GM12878 (cell line): ENCODE measurements at regions not wholly inside any gene's neighbourhood (a gene's known extent, or its start where the extent isn't known, plus 50 kb on each side); places are given as distances from the start of the nearest gene placed in this dataset.

Source experiments
- ATAC-seq: fragments of 200-7000 bp; cut with Tn5 transposase; 3 replicates; pipeline ENCODE4 v1.9.1; 2020; ENCODE audit warnings: mild to moderate bottlenecking, moderate library complexity
- BruUV-seq: library from RNA; stranded (reverse); fragments of 400-500 nt; replicated peaks from 2 replicates; lab custom pipeline; 2021; lab: Mats Ljungman, UMichigan
- CTCF ChIA-PET: fragments of 300-600 bp; sonication (Branson Sonifier 250); formaldehyde crosslinking; extraction: SDS; loops from one replicate; lab custom pipeline; 2021; ENCODE audit warnings: inconsistent platforms; lab: Yijun Ruan, JAX
- POLR2A ChIA-PET: fragments of 350-600 bp; formaldehyde crosslinking; extraction: SDS; loops from one replicate; lab custom pipeline; 2021; ENCODE audit warnings: inconsistent platforms; lab: Charles Lee
- RAD21 ChIA-PET: fragments of 300-600 bp; sonication (Branson Sonifier 250); formaldehyde crosslinking; loops from one replicate; lab custom pipeline; 2023; ENCODE audit warnings: antibody characterized with exemption; ENCODE audit not compliant: unreplicated experiment; lab: Charles Lee
- SMC1A ChIA-PET: fragments of 300-600 bp; sonication (Branson Sonifier 250); formaldehyde crosslinking; loops from one replicate; lab custom pipeline; 2023; ENCODE audit not compliant: unreplicated experiment, uncharacterized antibody; lab: Charles Lee
- DNase-seq: peaks from one replicate; pipeline ENCODE4 v3.0.0-alpha.2; 2011; ENCODE audit warnings: low read depth, low spot score
- FAIRE-seq: peaks from 3 replicates; lab custom pipeline; 2011; peaks lifted over from hg19 to GRCh38; lab: Jason Lieb, UNC
- H2AFZ ChIP-seq: 2 replicates; pipeline ENCODE4 v1.6.0; 2011; ENCODE audit warnings: low read depth, low read length, control low read depth; ENCODE audit not compliant: control insufficient read depth
- H3K27ac ChIP-seq: 2 replicates; pipeline ENCODE4 v1.5.1; 2011; ENCODE audit warnings: control low read depth; ENCODE audit not compliant: control insufficient read depth, insufficient read depth
- H3K27me3 ChIP-seq, 2 experiments: replicated peaks in 1 of 2; 2 replicates each; pipeline versions ENCODE4 v1.6.0 to v1.6.1; 2011; ENCODE audit warnings: low read length in 1 of 2; ENCODE audit not compliant: control insufficient read depth in 2 of 2, insufficient read depth in 2 of 2
- H3K36me3 ChIP-seq, 2 experiments: 2 replicates each; pipeline ENCODE4 v1.5.1; 2011; ENCODE audit warnings: low read length in 1 of 2; ENCODE audit not compliant: control insufficient read depth in 2 of 2, insufficient read depth in 2 of 2
- H3K4me1 ChIP-seq: 2 replicates; pipeline ENCODE4 v1.6.1; 2011; ENCODE audit warnings: mild to moderate bottlenecking, low read length, moderate library complexity, mixed read lengths; ENCODE audit not compliant: control insufficient read depth, insufficient read depth
- H3K4me2 ChIP-seq: 2 replicates; pipeline ENCODE4 v1.6.0; 2011; ENCODE audit warnings: control low read depth; ENCODE audit not compliant: control insufficient read depth, insufficient read depth
- H3K4me3 ChIP-seq: fragments of 200-600 bp; sonication (generic); 2 replicates; pipeline ENCODE4 v1.5.1; 2016
- H3K79me2 ChIP-seq: 2 replicates; pipeline ENCODE4 v1.6.0; 2011; ENCODE audit warnings: low read length; ENCODE audit not compliant: control insufficient read depth, insufficient read depth
- H3K9ac ChIP-seq: 2 replicates; pipeline ENCODE4 v1.8.0; 2011; ENCODE audit warnings: low read length, control low read depth, mixed read lengths; ENCODE audit not compliant: control insufficient read depth, insufficient read depth
- H3K9me3 ChIP-seq: replicated peaks from 3 replicates; pipeline ENCODE4 v1.5.1; 2011; ENCODE audit warnings: mild to moderate bottlenecking, low read length; ENCODE audit not compliant: control insufficient read depth, insufficient read depth
- H4K20me1 ChIP-seq: 2 replicates; pipeline ENCODE4 v1.6.0; 2011; ENCODE audit not compliant: control insufficient read depth, insufficient read depth
- BACH1 ChIP-seq: fragments of 450-650 bp; IDR thresholded peaks from 2 replicates; pipeline ENCODE4 v1.6.1; 2017; ENCODE audit warnings: mild to moderate bottlenecking, borderline replicate concordance
- FOXM1 ChIP-seq: IDR thresholded peaks from 2 replicates; pipeline ENCODE4 v1.6.1; 2012; ENCODE audit warnings: low read depth, mild to moderate bottlenecking, inconsistent platforms, low read length, moderate library complexity
- GABPA ChIP-seq: IDR thresholded peaks from 2 replicates; pipeline ENCODE4 v1.6.1; 2014; ENCODE audit warnings: antibody characterized with exemption, low read depth, mild to moderate bottlenecking, inconsistent platforms
- IKZF1 ChIP-seq: fragments of 450-650 bp; conservative IDR thresholded peaks from 2 replicates; pipeline ENCODE4 v1.6.1; 2017; ENCODE audit warnings: antibody characterized with exemption, mild to moderate bottlenecking
- KDM1A ChIP-seq: fragments of 200-600 bp; sonication (generic); IDR thresholded peaks from 2 replicates; pipeline ENCODE4 v1.6.1; 2016; ENCODE audit warnings: borderline replicate concordance
- MEF2B ChIP-seq: fragments of 450-650 bp; IDR thresholded peaks from 2 replicates; pipeline ENCODE4 v1.6.1; 2018; ENCODE audit warnings: mild to moderate bottlenecking, moderate library complexity; ENCODE audit not compliant: partially characterized antibody, poor library complexity, severe bottlenecking
- POLR2AphosphoS5 ChIP-seq: IDR thresholded peaks from 2 replicates; pipeline ENCODE4 v1.6.1; 2011; ENCODE audit warnings: mild to moderate bottlenecking, low read length, inconsistent platforms
- POU2F2 ChIP-seq: IDR thresholded peaks from 3 replicates; pipeline ENCODE4 v1.6.1; 2011; ENCODE audit warnings: low read depth, mild to moderate bottlenecking, low read length, borderline replicate concordance
- RAD21 ChIP-seq: IDR thresholded peaks from 2 replicates; pipeline ENCODE4 v1.6.1; 2011; ENCODE audit warnings: mild to moderate bottlenecking, low read depth, low read length, moderate library complexity; ENCODE audit not compliant: insufficient read depth
- SIX5 ChIP-seq: IDR thresholded peaks from 2 replicates; pipeline ENCODE4 v1.6.1; 2011; ENCODE audit warnings: mild to moderate bottlenecking, low read depth, low read length, moderate library complexity; ENCODE audit not compliant: severe bottlenecking
- TARDBP ChIP-seq: IDR thresholded peaks from 2 replicates; pipeline ENCODE4 v1.6.1; 2016; ENCODE audit warnings: borderline replicate concordance
- WGBS: methylation state at CpG from one replicate; pipeline ENCODE4 v1.1.6; 2016; ENCODE audit warnings: low lambda C conversion rate; ENCODE audit not compliant: insufficient replicate concordance, insufficient coverage; ENCODE audit errors: missing lambda C conversion rate; 5-methylcytosine and 5-hydroxymethylcytosine counted together
- in situ Hi-C: fragments of 300-500 bp; cut with MboI; formaldehyde crosslinking; loops from 9 replicates; pipeline ENCODE4 v1.14.3; 2018; ENCODE audit warnings: mixed read lengths
- intact Hi-C: fragments of 100-400 bp; cut with micrococcal nuclease; formaldehyde crosslinking; loops from one replicate; pipeline ENCODE4 v1.14.2; 2022; ENCODE audit not compliant: unreplicated experiment
- TF ChIP-seq, protein P1 (sequence below): fragments of 450-650 bp; IDR thresholded peaks from 2 replicates; pipeline ENCODE4 v1.6.1; 2017; ENCODE audit warnings: borderline replicate concordance
- TF ChIP-seq, protein P2 (sequence below): IDR thresholded peaks from 2 replicates; pipeline ENCODE4 v1.6.1; 2012; ENCODE audit warnings: low read depth, low read length, improper control_type of control experiment
- TF ChIP-seq, protein P3 (sequence below): IDR thresholded peaks from 2 replicates; pipeline ENCODE4 v1.6.1; 2011; ENCODE audit warnings: low read depth, low read length, improper control_type of control experiment, borderline replicate concordance

DNA sequence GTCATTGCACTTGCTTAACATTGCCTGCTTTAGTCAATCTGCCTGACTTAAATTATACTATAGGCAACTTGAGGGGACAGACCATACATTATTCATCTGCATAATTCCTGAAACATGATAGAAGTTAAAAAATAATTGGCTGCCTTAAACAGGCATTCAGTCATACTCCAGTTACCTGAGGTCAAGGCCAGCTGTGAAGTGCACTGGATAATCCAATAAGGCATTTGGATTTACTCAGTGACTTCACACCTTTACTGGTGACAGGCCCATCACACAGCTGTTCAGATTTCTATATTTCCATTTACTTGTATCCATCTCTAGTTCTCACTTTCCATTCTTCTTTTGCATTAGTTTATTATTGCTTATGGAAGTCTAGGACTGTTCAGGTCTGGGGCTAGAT is 2341.6 kb downstream of the PCDH7 start:
- POLR2A ChIA-PET, result no interaction called here
- H3K79me2 ChIP-seq, result no peaks in the 10 kb centered on the region

DNA sequence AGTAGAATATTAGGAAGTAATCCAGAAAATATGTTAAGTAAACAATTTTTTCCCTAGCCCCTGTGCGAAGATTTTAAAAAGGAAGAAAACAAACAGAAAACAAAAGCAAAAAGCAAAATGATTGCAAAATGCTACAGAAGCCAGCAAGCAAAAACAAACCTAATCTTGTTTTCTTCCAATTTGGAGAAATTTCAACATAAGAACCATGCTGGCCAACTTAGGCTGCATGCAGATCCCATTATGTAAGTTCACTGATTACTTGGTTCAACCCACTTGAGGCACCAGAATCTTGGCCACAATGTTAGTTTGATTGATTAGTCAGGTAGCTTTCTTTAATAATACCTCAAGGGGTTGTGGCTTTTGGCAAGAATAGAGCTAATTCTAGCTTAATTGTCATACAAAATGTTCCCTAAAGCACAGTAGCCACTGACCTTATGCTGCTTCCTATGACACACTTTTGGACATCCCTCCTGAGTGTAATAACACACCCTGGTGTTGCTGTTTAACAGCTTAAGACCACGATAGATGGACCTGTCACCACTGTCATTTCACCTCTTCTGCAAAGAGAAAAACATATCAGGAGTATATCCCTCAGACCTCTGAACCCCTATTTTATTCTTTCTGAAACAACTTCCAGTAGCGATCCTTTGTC is 2342.1 kb downstream of the PCDH7 start:
- Histone ChIP-seq H4K20me1 (no peaks in the 10 kb centered on the region), H3K9ac (no peak overlapping the region), H3K79me2 (no peaks in the 10 kb centered on the region), H3K4me1 (no peaks in the 10 kb centered on the region), H2AFZ (no peak overlapping the region), H3K36me3 (no peaks in the 10 kb centered on the region), H3K9me3 (no peaks in the 10 kb centered on the region), H3K4me3 (no peak overlapping the region), H3K27ac (no peak overlapping the region), H3K27me3 (no peaks in the 10 kb centered on the region), H3K4me2 (no peak overlapping the region)
- in situ Hi-C loops, result no loop called here
- CTCF ChIA-PET, result no interaction called here
- POLR2A ChIA-PET, result no interaction called here
- SMC1A ChIA-PET, result no interaction called here
- WGBS, result 31% methylated on average over 3 of the region's 3 CpGs
- intact Hi-C loops, result no loop called here
- BruUV-seq, result no TSS peak
- RAD21 ChIA-PET, result no interaction called here
- no peak for ATAC-seq
- DNase-seq, result no peak
- FAIRE-seq, result no peak
- TF ChIP-seq FOXM1, result no peak
- no peak for TF ChIP-seq IKZF1
- no peak for TF ChIP-seq RAD21
- TF ChIP-seq GABPA, result no peak
- TF ChIP-seq MEF2B, result no peak
- TF ChIP-seq, protein P1, sequence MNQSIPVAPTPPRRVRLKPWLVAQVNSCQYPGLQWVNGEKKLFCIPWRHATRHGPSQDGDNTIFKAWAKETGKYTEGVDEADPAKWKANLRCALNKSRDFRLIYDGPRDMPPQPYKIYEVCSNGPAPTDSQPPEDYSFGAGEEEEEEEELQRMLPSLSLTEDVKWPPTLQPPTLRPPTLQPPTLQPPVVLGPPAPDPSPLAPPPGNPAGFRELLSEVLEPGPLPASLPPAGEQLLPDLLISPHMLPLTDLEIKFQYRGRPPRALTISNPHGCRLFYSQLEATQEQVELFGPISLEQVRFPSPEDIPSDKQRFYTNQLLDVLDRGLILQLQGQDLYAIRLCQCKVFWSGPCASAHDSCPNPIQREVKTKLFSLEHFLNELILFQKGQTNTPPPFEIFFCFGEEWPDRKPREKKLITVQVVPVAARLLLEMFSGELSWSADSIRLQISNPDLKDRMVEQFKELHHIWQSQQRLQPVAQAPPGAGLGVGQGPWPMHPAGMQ, result no peak
- no peak for TF ChIP-seq SIX5
- TF ChIP-seq, protein P2, sequence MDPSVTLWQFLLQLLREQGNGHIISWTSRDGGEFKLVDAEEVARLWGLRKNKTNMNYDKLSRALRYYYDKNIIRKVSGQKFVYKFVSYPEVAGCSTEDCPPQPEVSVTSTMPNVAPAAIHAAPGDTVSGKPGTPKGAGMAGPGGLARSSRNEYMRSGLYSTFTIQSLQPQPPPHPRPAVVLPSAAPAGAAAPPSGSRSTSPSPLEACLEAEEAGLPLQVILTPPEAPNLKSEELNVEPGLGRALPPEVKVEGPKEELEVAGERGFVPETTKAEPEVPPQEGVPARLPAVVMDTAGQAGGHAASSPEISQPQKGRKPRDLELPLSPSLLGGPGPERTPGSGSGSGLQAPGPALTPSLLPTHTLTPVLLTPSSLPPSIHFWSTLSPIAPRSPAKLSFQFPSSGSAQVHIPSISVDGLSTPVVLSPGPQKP, result no peak
- TF ChIP-seq POLR2AphosphoS5, result no peak
- TF ChIP-seq, protein P3, sequence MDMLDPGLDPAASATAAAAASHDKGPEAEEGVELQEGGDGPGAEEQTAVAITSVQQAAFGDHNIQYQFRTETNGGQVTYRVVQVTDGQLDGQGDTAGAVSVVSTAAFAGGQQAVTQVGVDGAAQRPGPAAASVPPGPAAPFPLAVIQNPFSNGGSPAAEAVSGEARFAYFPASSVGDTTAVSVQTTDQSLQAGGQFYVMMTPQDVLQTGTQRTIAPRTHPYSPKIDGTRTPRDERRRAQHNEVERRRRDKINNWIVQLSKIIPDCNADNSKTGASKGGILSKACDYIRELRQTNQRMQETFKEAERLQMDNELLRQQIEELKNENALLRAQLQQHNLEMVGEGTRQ, result no peak

More for the DNA sequence above, 2341.6 kb downstream of the PCDH7 start:
- Histone ChIP-seq H4K20me1 (no peaks in the 10 kb centered on the region), H3K4me1 (no peaks in the 10 kb centered on the region), H3K4me2 (no peak overlapping the region), H3K27me3 (no peaks in the 10 kb centered on the region), H3K9ac (no peak overlapping the region), H3K4me3 (no peak overlapping the region), H3K9me3 (no peaks in the 10 kb centered on the region), H3K36me3 (no peaks in the 10 kb centered on the region), H2AFZ (no peak overlapping the region), H3K27ac (no peak overlapping the region)
- intact Hi-C loops, result no loop called here
- DNase-seq (no peak), ATAC-seq (no peak), FAIRE-seq (no peak)
- TF ChIP-seq POU2F2 (no peak), KDM1A (no peak), BACH1 (no peak), TARDBP (no peak)
- RAD21 ChIA-PET, result no interaction called here
- no TSS peak for BruUV-seq
- in situ Hi-C loops, result no loop called here
- SMC1A ChIA-PET, result no interaction called here
- CTCF ChIA-PET, result interaction anchor here (1.2 to 1.4 kb wide), 2 partner anchors 7 to 12 kb away, joined by 4 read pairs; no protein-coding TSS in a partner anchor
